Astrocyte (in vitro differentiated cells and primary cell): ENCODE measurements at regions not wholly inside any gene's neighbourhood (a gene's known extent, or its start where the extent isn't known, plus 50 kb on each side); places are given as distances from the start of the nearest gene placed in this dataset.

ENCODE experiments used
- DNase-seq: peaks from one replicate; pipeline ENCODE4 v3.0.0-alpha.2; 2010; ENCODE audit warnings: low read depth
- FAIRE-seq: peaks from 2 replicates; lab custom pipeline; 2011; peaks lifted over from hg19 to GRCh38; lab: Jason Lieb, UNC
- H2AFZ ChIP-seq: 2 replicates; pipeline ENCODE4 v1.6.0; 2012; ENCODE audit warnings: low read depth, low read length, inconsistent platforms
- H3K27ac ChIP-seq: 2 replicates; pipeline ENCODE4 v1.5.1; 2011; ENCODE audit warnings: low read depth, low read length, inconsistent platforms
- H3K27me3 ChIP-seq: 2 replicates; pipeline ENCODE4 v1.6.0; 2011; ENCODE audit warnings: low read length, inconsistent platforms; ENCODE audit not compliant: insufficient read depth
- H3K36me3 ChIP-seq: 2 replicates; pipeline ENCODE4 v1.5.1; 2011; ENCODE audit warnings: low read length, inconsistent platforms; ENCODE audit not compliant: insufficient read depth
- H3K4me1 ChIP-seq: 2 replicates; pipeline ENCODE4 v1.5.1; 2011; ENCODE audit warnings: low read length, inconsistent platforms; ENCODE audit not compliant: insufficient read depth
- H3K4me2 ChIP-seq: 2 replicates; pipeline ENCODE4 v1.6.0; 2012; ENCODE audit warnings: low read length, inconsistent platforms
- H3K4me3 ChIP-seq: 2 replicates; pipeline ENCODE4 v1.5.1; 2011; ENCODE audit warnings: low read depth, mild to moderate bottlenecking, low read length, inconsistent platforms; ENCODE audit not compliant: insufficient read depth
- H3K79me2 ChIP-seq: 2 replicates; pipeline ENCODE4 v1.6.0; 2012; ENCODE audit warnings: mild to moderate bottlenecking, low read length, inconsistent platforms; ENCODE audit not compliant: insufficient read depth
- H3K9ac ChIP-seq: 2 replicates; pipeline ENCODE4 v1.6.0; 2012; ENCODE audit warnings: mild to moderate bottlenecking, low read length, inconsistent platforms
- H3K9me3 ChIP-seq: 2 replicates; pipeline ENCODE4 v1.5.1; 2012; ENCODE audit warnings: low read depth, mild to moderate bottlenecking, low read length, inconsistent platforms; ENCODE audit not compliant: insufficient read depth
- H4K20me1 ChIP-seq: 2 replicates; pipeline ENCODE4 v1.6.0; 2012; ENCODE audit warnings: low read length, inconsistent platforms; ENCODE audit not compliant: insufficient read depth
- H3K27ac Mint-ChIP-seq: one replicate; pipeline ENCODE4 v1.8.0; 2021; ENCODE audit warnings: mild to moderate bottlenecking, mixed read lengths; ENCODE audit not compliant: unreplicated experiment
- H3K27me3 Mint-ChIP-seq: one replicate; pipeline ENCODE4 v1.8.0; 2021; ENCODE audit warnings: low read depth, mixed read lengths; ENCODE audit not compliant: unreplicated experiment
- H3K36me3 Mint-ChIP-seq: one replicate; pipeline ENCODE4 v1.8.0; 2021; ENCODE audit warnings: low read depth, mixed read lengths; ENCODE audit not compliant: unreplicated experiment
- H3K4me1 Mint-ChIP-seq: one replicate; pipeline ENCODE4 v1.8.0; 2021; ENCODE audit warnings: low read depth, mixed read lengths; ENCODE audit not compliant: unreplicated experiment
- H3K4me3 Mint-ChIP-seq: one replicate; pipeline ENCODE4 v1.8.0; 2021; ENCODE audit warnings: mild to moderate bottlenecking, moderate library complexity, mixed read lengths; ENCODE audit not compliant: unreplicated experiment
- H3K9me3 Mint-ChIP-seq: one replicate; pipeline ENCODE4 v1.8.0; 2021; ENCODE audit warnings: mild to moderate bottlenecking, mixed read lengths; ENCODE audit not compliant: unreplicated experiment
- EZH2 ChIP-seq: IDR thresholded peaks from 2 replicates; pipeline ENCODE4 v1.6.1; 2012; ENCODE audit warnings: mild to moderate bottlenecking, low read length, inconsistent platforms; ENCODE audit not compliant: insufficient read depth
- TF ChIP-seq, protein P1 (sequence below): IDR thresholded peaks from 2 replicates; pipeline ENCODE4 v1.5.1; 2011; ENCODE audit warnings: low read depth, mild to moderate bottlenecking, inconsistent platforms, low read length, moderate library complexity; ENCODE audit not compliant: insufficient read depth

DNA sequence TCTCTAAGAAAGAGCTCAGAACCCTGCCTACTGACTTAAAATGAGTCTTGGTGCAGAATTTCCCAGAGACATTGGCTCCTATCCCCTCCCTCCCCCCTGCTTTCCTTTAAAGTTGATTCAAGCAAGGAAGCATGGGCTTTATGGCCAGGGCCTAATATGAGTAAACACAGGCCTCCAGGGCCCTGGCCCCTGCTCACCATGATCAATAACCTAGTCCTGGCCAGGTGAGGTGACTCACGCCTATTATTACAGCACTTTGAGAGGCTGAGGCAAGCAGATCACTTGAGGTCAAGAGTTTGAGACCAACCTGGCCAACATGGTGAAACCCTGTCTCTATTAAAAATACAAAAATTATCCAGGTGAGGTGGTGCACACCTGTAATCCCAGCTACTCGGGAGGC is 165.1 kb upstream of the TMCC3 start:
- H4K20me1 ChIP-seq = no peaks in the 10 kb centered on the region
- Mint-ChIP-seq H3K4me3 (no peak overlapping the region), H3K36me3 (peaks cover 2% of the 10 kb centered on the region), H3K27me3 (peaks cover 5% of the 10 kb centered on the region), H3K4me1 (peaks cover 3% of the 10 kb centered on the region), H3K9me3 (peaks cover 25% of the 10 kb centered on the region), H3K27ac (no peak overlapping the region)
- no peaks in the 10 kb centered on the region for H3K36me3 ChIP-seq
- no peak overlapping the region for H2AFZ ChIP-seq
- peaks cover 6% of the 10 kb centered on the region for H3K9me3 ChIP-seq
- no peaks in the 10 kb centered on the region for H3K4me1 ChIP-seq
- H3K4me2 ChIP-seq = no peak overlapping the region
- H3K79me2 ChIP-seq = no peaks in the 10 kb centered on the region
- TF ChIP-seq EZH2 = no peak
- TF ChIP-seq, protein P1, sequence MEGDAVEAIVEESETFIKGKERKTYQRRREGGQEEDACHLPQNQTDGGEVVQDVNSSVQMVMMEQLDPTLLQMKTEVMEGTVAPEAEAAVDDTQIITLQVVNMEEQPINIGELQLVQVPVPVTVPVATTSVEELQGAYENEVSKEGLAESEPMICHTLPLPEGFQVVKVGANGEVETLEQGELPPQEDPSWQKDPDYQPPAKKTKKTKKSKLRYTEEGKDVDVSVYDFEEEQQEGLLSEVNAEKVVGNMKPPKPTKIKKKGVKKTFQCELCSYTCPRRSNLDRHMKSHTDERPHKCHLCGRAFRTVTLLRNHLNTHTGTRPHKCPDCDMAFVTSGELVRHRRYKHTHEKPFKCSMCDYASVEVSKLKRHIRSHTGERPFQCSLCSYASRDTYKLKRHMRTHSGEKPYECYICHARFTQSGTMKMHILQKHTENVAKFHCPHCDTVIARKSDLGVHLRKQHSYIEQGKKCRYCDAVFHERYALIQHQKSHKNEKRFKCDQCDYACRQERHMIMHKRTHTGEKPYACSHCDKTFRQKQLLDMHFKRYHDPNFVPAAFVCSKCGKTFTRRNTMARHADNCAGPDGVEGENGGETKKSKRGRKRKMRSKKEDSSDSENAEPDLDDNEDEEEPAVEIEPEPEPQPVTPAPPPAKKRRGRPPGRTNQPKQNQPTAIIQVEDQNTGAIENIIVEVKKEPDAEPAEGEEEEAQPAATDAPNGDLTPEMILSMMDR = no peak
- DNase-seq (no peak), FAIRE-seq (no peak)
- no peak overlapping the region for H3K9ac ChIP-seq
- H3K27ac ChIP-seq = no peak overlapping the region
- no peak overlapping the region for H3K4me3 ChIP-seq
- no peaks in the 10 kb centered on the region for H3K27me3 ChIP-seq

DNA sequence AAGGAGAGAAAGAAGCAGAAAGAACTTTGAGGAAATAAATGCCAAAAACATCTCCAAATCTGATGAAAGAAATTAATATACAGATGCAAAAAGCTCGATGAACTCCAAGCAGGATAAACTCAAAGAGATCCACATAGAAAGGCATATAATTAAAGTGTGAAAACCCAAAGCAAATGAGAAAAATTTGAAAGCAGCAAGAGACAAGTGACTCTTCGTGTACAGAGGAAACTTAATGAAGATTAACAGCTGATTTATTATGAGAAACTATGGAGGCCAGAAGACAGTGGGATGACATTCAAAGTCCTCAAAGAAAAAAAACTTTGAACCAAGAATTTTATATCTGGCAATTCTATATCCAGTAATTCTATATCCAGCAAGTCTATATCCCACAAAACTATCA is 163.0 kb upstream of the TMCC3 start:
- Histone ChIP-seq H3K27me3 (no peaks in the 10 kb centered on the region), H3K9ac (no peak overlapping the region), H3K9me3 (peaks cover 6% of the 10 kb centered on the region), H3K36me3 (no peaks in the 10 kb centered on the region), H2AFZ (no peak overlapping the region), H4K20me1 (no peaks in the 10 kb centered on the region), H3K27ac (no peak overlapping the region), H3K79me2 (no peaks in the 10 kb centered on the region), H3K4me2 (no peak overlapping the region), H3K4me1 (no peaks in the 10 kb centered on the region), H3K4me3 (no peak overlapping the region)
- Mint-ChIP-seq H3K4me1 (no peaks in the 10 kb centered on the region), H3K9me3 (peaks cover 27% of the 10 kb centered on the region), H3K36me3 (peaks cover 2% of the 10 kb centered on the region), H3K27me3 (peaks cover 5% of the 10 kb centered on the region), H3K4me3 (no peak overlapping the region), H3K27ac (no peak overlapping the region)
- DNase-seq = no peak
- no peak for TF ChIP-seq EZH2
- TF ChIP-seq, protein P1 = no peak
- FAIRE-seq = no peak

DNA sequence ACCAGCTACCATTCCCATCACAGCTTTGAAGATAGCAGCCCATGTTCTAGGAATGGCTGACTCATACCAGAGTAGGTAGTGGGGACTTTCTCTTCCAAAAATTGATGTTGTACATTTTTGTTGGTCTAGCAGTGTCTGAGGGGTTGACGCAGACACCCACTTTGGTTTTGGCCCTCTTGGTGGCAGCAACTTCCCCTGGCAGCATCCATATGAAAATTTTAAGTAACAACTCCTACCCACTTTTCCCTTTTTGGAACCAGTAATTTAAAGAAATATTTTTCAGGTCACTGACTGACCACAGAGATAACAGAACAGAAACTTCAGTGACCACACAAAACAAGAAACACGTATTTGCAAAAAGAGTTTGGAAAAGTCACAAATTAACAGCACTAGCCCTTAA is 162.0 kb upstream of the TMCC3 start:
- Histone ChIP-seq H3K27me3 (no peaks in the 10 kb centered on the region), H3K27ac (no peak overlapping the region), H3K4me3 (no peak overlapping the region), H3K36me3 (no peaks in the 10 kb centered on the region), H3K4me2 (no peak overlapping the region), H4K20me1 (no peaks in the 10 kb centered on the region), H2AFZ (no peak overlapping the region), H3K9ac (no peak overlapping the region), H3K9me3 (peaks cover 6% of the 10 kb centered on the region), H3K4me1 (no peaks in the 10 kb centered on the region), H3K79me2 (no peaks in the 10 kb centered on the region)
- H3K27ac Mint-ChIP-seq = no peak overlapping the region
- no peak for FAIRE-seq
- peaks cover 2% of the 10 kb centered on the region for H3K36me3 Mint-ChIP-seq
- H3K4me1 Mint-ChIP-seq = no peaks in the 10 kb centered on the region
- peak; percentile 16 for DNase-seq
- TF ChIP-seq, protein P1 = no peak
- TF ChIP-seq EZH2 = no peak
- H3K9me3 Mint-ChIP-seq = peaks cover 27% of the 10 kb centered on the region
- peaks cover 5% of the 10 kb centered on the region for H3K27me3 Mint-ChIP-seq
- no peak overlapping the region for H3K4me3 Mint-ChIP-seq
